Ishikawa (cell line): ENCODE measurements at regions not wholly inside any gene's neighbourhood (a gene's known extent, or its start where the extent isn't known, plus 50 kb on each side); places are given as distances from the start of the nearest gene placed in this dataset.

ENCODE experiments used
- CEBPB ChIP-seq: IDR thresholded peaks from 2 replicates; pipeline ENCODE4 v1.6.1; 2012
- CREB1 ChIP-seq: IDR thresholded peaks from 2 replicates; pipeline ENCODE4 v1.6.1; 2012; ENCODE audit warnings: low read depth
- EGR1 ChIP-seq: IDR thresholded peaks from 2 replicates; pipeline ENCODE4 v1.6.1; 2012
- EP300 ChIP-seq: IDR thresholded peaks from 2 replicates; pipeline ENCODE4 v1.6.1; 2012; ENCODE audit warnings: borderline replicate concordance
- FOXM1 ChIP-seq: IDR thresholded peaks from 2 replicates; pipeline ENCODE4 v1.6.1; 2012; ENCODE audit warnings: low read depth, borderline replicate concordance
- NFIC ChIP-seq: IDR thresholded peaks from 2 replicates; pipeline ENCODE4 v1.6.1; 2012
- RAD21 ChIP-seq: IDR thresholded peaks from 2 replicates; pipeline ENCODE4 v1.6.1; 2012; ENCODE audit warnings: low read depth
- TAF1 ChIP-seq: IDR thresholded peaks from 2 replicates; pipeline ENCODE4 v1.6.1; 2012; ENCODE audit warnings: low read depth, mild to moderate bottlenecking
- TCF12 ChIP-seq: IDR thresholded peaks from 2 replicates; pipeline ENCODE4 v1.6.1; 2012; ENCODE audit warnings: low read depth
- TEAD4 ChIP-seq: IDR thresholded peaks from 2 replicates; pipeline ENCODE4 v1.6.1; 2012
- YY1 ChIP-seq: IDR thresholded peaks from 2 replicates; pipeline ENCODE4 v1.6.1; 2012; ENCODE audit warnings: low read depth
- TF ChIP-seq, protein P1 (sequence below): IDR thresholded peaks from 2 replicates; pipeline ENCODE4 v1.6.1; 2012
- TF ChIP-seq, protein P2 (sequence below): IDR thresholded peaks from 2 replicates; pipeline ENCODE4 v1.6.1; 2012; ENCODE audit warnings: low read depth, mild to moderate bottlenecking

DNA sequence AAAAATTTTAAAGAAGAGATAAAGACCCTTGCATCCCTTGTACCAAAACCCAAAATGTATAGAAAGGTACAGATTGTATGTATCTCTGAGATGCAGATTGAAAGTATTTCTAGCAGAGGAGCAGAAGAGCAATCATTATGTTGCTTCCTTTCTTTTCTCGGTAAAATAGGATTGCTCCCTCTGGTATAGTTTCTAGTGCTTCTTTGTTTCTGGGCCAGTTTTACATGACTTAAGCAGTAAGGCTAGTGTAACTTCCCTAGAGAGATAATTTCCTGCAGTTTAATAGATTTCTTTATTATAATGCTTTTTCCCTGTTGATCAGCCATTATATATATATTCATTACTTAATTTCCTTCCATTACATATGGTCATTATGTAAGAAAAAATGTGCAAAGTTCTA is 496.2 kb upstream of the RGS18 start:
- no peak for TF ChIP-seq TEAD4
- TF ChIP-seq NFIC: no peak
- TF ChIP-seq EP300: no peak
- no peak for TF ChIP-seq RAD21
- TF ChIP-seq TCF12: no peak
- TF ChIP-seq FOXM1: no peak
- no peak for TF ChIP-seq EGR1
- no peak for TF ChIP-seq TAF1
- no peak for TF ChIP-seq CEBPB
- no peak for TF ChIP-seq CREB1
- TF ChIP-seq, protein P1, sequence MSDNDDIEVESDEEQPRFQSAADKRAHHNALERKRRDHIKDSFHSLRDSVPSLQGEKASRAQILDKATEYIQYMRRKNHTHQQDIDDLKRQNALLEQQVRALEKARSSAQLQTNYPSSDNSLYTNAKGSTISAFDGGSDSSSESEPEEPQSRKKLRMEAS: no peak
- TF ChIP-seq, protein P2, sequence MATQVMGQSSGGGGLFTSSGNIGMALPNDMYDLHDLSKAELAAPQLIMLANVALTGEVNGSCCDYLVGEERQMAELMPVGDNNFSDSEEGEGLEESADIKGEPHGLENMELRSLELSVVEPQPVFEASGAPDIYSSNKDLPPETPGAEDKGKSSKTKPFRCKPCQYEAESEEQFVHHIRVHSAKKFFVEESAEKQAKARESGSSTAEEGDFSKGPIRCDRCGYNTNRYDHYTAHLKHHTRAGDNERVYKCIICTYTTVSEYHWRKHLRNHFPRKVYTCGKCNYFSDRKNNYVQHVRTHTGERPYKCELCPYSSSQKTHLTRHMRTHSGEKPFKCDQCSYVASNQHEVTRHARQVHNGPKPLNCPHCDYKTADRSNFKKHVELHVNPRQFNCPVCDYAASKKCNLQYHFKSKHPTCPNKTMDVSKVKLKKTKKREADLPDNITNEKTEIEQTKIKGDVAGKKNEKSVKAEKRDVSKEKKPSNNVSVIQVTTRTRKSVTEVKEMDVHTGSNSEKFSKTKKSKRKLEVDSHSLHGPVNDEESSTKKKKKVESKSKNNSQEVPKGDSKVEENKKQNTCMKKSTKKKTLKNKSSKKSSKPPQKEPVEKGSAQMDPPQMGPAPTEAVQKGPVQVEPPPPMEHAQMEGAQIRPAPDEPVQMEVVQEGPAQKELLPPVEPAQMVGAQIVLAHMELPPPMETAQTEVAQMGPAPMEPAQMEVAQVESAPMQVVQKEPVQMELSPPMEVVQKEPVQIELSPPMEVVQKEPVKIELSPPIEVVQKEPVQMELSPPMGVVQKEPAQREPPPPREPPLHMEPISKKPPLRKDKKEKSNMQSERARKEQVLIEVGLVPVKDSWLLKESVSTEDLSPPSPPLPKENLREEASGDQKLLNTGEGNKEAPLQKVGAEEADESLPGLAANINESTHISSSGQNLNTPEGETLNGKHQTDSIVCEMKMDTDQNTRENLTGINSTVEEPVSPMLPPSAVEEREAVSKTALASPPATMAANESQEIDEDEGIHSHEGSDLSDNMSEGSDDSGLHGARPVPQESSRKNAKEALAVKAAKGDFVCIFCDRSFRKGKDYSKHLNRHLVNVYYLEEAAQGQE: no peak
- no peak for TF ChIP-seq YY1
